ENCODE measurements at regions not wholly inside any gene's neighbourhood (a gene's known extent, or its start where the extent isn't known, plus 50 kb on each side); places are given as distances from the start of the nearest gene placed in this dataset.

GRCh38 chr18:56188529-56189275, 449.7 kb downstream of the TXNL1 start:
- DNase-seq, result no peak
- intact Hi-C loops (cut with DNase I), result no loop called here
- Histone ChIP-seq H3K9me3 (no peaks in the 10 kb centered on the region), H3K27me3 (no peaks in the 10 kb centered on the region), H3K36me3 (no peaks in the 10 kb centered on the region), H3K4me3 (replicated peaks in 1 of 3) (no peak overlapping the region), H3K4me1 (peaks cover 7 to 22% of the 10 kb centered on the region in 2 donors), H3K27ac (no peak overlapping the region)
- TF ChIP-seq POLR2A (IDR thresholded peaks at IDR 0.05) (no peak), CTCF (IDR thresholded peaks at IDR 0.05) (no peak)
- 84 to 87% methylated on average over 9 of the region's 9 CpGs for WGBS, 2 donors

GRCh38 chr18:56186319-56186718, 452.1 kb downstream of the TXNL1 start:
- no peaks in the 10 kb centered on the region for H3K27me3 ChIP-seq
- no peak for DNase-seq
- TF ChIP-seq POLR2A (IDR thresholded peaks at IDR 0.05) (no peak), CTCF (IDR thresholded peaks at IDR 0.05) (no peak)
- no peaks in the 10 kb centered on the region for H3K9me3 ChIP-seq
- H3K27ac ChIP-seq, result no peak overlapping the region
- intact Hi-C loops (cut with DNase I), result no loop called here
- no peak overlapping the region for H3K4me3 ChIP-seq (replicated peaks in 1 of 3)
- peaks cover 4 to 19% of the 10 kb centered on the region in 2 donors for H3K4me1 ChIP-seq
- WGBS, 2 donors, result 95 to 96% methylated on average over 2 of the region's 2 CpGs
- H3K36me3 ChIP-seq, result no peaks in the 10 kb centered on the region

- DNase-seq, result no peak
- WGBS, 2 donors, result 93 to 97% methylated on average over 5 of the region's 5 CpGs
- Histone ChIP-seq H3K4me1 (peaks cover 0 to 15% of the 10 kb centered on the region in 2 donors), H3K4me3 (replicated peaks in 1 of 3) (no peak overlapping the region), H3K27me3 (no peaks in the 10 kb centered on the region), H3K27ac (no peak overlapping the region), H3K9me3 (no peaks in the 10 kb centered on the region), H3K36me3 (no peaks in the 10 kb centered on the region)
- intact Hi-C loops (cut with DNase I), result no loop called here
- no peak for TF ChIP-seq POLR2A (IDR thresholded peaks at IDR 0.05)
- TF ChIP-seq CTCF (IDR thresholded peaks at IDR 0.05), result no peak
These were observed 453.3 kb downstream of the TXNL1 start for GRCh38 chr18:56185126-56185525.

GRCh38 chr18:56176751-56177150, 461.6 kb downstream of the TXNL1 start:
- intact Hi-C loops (cut with DNase I), result no loop called here
- Histone ChIP-seq H3K36me3 (no peaks in the 10 kb centered on the region), H3K9me3 (no peaks in the 10 kb centered on the region), H3K4me1 (no peaks in the 10 kb centered on the region), H3K27ac (no peak overlapping the region), H3K27me3 (no peaks in the 10 kb centered on the region), H3K4me3 (replicated peaks in 1 of 3) (no peak overlapping the region)
- no peak for TF ChIP-seq CTCF (IDR thresholded peaks at IDR 0.05)
- TF ChIP-seq POLR2A (IDR thresholded peaks at IDR 0.05), result no peak
- no peak for DNase-seq
- 97 to 98% methylated on average over 6 of the region's 6 CpGs for WGBS, 2 donors

- intact Hi-C loops (cut with DNase I), result no loop called here
- Histone ChIP-seq H3K27ac (no peak overlapping the region), H3K27me3 (no peaks in the 10 kb centered on the region), H3K36me3 (no peaks in the 10 kb centered on the region), H3K4me1 (no peaks in the 10 kb centered on the region), H3K4me3 (replicated peaks in 1 of 3) (no peak overlapping the region), H3K9me3 (no peaks in the 10 kb centered on the region)
- DNase-seq, result no peak
- 93 to 94% methylated on average over 7 of the region's 7 CpGs for WGBS, 2 donors
- no peak for TF ChIP-seq CTCF (IDR thresholded peaks at IDR 0.05)
- no peak for TF ChIP-seq POLR2A (IDR thresholded peaks at IDR 0.05)
These were observed 462.9 kb downstream of the TXNL1 start for GRCh38 chr18:56175330-56176001.
